Lower leg skin (tissue), 3 donors: ENCODE measurements at regions not wholly inside any gene's neighbourhood (a gene's known extent, or its start where the extent isn't known, plus 50 kb on each side); places are given as distances from the start of the nearest gene placed in this dataset.

Experiments
- CTCF ChIP-seq, 3 donors: fragments of 450-650 bp; IDR thresholded peaks; one replicate each; pipeline ENCODE4 v1.5.1; 2016; ENCODE audit warnings: antibody characterized with exemption in 3 of 3, mild to moderate bottlenecking in 3 of 3, moderate library complexity in 2 of 3
- POLR2A ChIP-seq, 2 donors: fragments of 450-650 bp; IDR thresholded peaks; one replicate each; pipeline ENCODE4 v1.6.1; 2016 to 2017; ENCODE audit warnings: antibody characterized with exemption in 2 of 2, mild to moderate bottlenecking in 1 of 2, moderate library complexity in 1 of 2

- TF ChIP-seq CTCF (IDR thresholded peaks at IDR 0.05): no peak
- no peak for TF ChIP-seq POLR2A (IDR thresholded peaks at IDR 0.05)
Measured at GRCh38 chr2:226127682-226128081, 671.9 kb downstream of the IRS1 start.
